Activated T-cell treated with anti-CD3 and anti-CD28 coated beads for 4 hours (primary cell): ENCODE measurements at regions not wholly inside any gene's neighbourhood (a gene's known extent, or its start where the extent isn't known, plus 50 kb on each side); places are given as distances from the start of the nearest gene placed in this dataset.

ENCODE experiments used
- DNase-seq: peaks from one replicate; pipeline ENCODE4 v3.0.0-alpha.2; 2020

- no peak for DNase-seq
Observed at GRCh38 chr15:89421219-89421618, 75.2 kb downstream of the RHCG start.

- no peak for DNase-seq
Observed at GRCh38 chr15:89419370-89419984, 76.9 kb downstream of the RHCG start.

GRCh38 chr15:89417206-89417725 is 79.1 kb downstream of the RHCG start:
- DNase-seq, result no peak

- peak; percentile 48 for DNase-seq
Observed at GRCh38 chr15:89416339-89417183, 79.8 kb downstream of the RHCG start.

GRCh38 chr15:89414571-89414970 is 79.9 kb upstream of the POLG start:
- no peak for DNase-seq

GRCh38 chr15:89413877-89414276 is 79.3 kb upstream of the POLG start:
- DNase-seq, result no peak

GRCh38 chr15:89412905-89413411 is 78.3 kb upstream of the POLG start:
- DNase-seq, result no peak

GRCh38 chr15:89410039-89410435 is 75.4 kb upstream of the POLG start:
- no peak for DNase-seq

- DNase-seq, result no peak
Observed at GRCh38 chr15:89409184-89410038, 74.8 kb upstream of the POLG start.

- no peak for DNase-seq
Observed at GRCh38 chr15:89408372-89409183, 74.0 kb upstream of the POLG start.

GRCh38 chr15:89406940-89407607 is 72.5 kb upstream of the POLG start:
- no peak for DNase-seq

GRCh38 chr15:89406218-89406939 is 71.8 kb upstream of the POLG start:
- no peak for DNase-seq

- no peak for DNase-seq
Observed at GRCh38 chr15:89405494-89405893, 70.9 kb upstream of the POLG start.

GRCh38 chr15:89404023-89404422 is 69.4 kb upstream of the POLG start:
- no peak for DNase-seq

GRCh38 chr15:89402518-89402805 is 67.8 kb upstream of the POLG start:
- no peak for DNase-seq

- DNase-seq, result no peak
Observed at GRCh38 chr15:89401631-89402517, 67.2 kb upstream of the POLG start.

- no peak for DNase-seq
Observed at GRCh38 chr15:89400782-89401545, 66.3 kb upstream of the POLG start.

- no peak for DNase-seq
Observed at GRCh38 chr15:89400116-89400781, 65.6 kb upstream of the POLG start.
